ENCODE measurements at regions not wholly inside any gene's neighbourhood (a gene's known extent, or its start where the extent isn't known, plus 50 kb on each side); places are given as distances from the start of the nearest gene placed in this dataset.

GRCh38 chr5:82931110-82931509 is 146.1 kb downstream of the TMEM167A start:
- H3K27ac ChIP-seq: no peak overlapping the region
- TF ChIP-seq POLR2A (IDR thresholded peaks at IDR 0.05): no peak
- TF ChIP-seq EP300 (IDR thresholded peaks at IDR 0.05): no peak
- no peak for TF ChIP-seq CTCF (IDR thresholded peaks at IDR 0.05)
- no peaks in the 10 kb centered on the region for H3K9me3 ChIP-seq
- no peak for DNase-seq (ENCODE audit: low spot score in 2 of 2)
- H3K4me1 ChIP-seq: no peaks in the 10 kb centered on the region
- no peaks in the 10 kb centered on the region for H3K36me3 ChIP-seq
- 64 to 69% methylated on average over 3 of the region's 3 CpGs for WGBS, 2 donors
- H3K4me3 ChIP-seq: no peak overlapping the region
- H3K27me3 ChIP-seq: no peaks in the 10 kb centered on the region

GRCh38 chr5:82925061-82925411 is 152.2 kb downstream of the TMEM167A start:
- Histone ChIP-seq H3K36me3 (no peaks in the 10 kb centered on the region), H3K27me3 (no peaks in the 10 kb centered on the region), H3K9me3 (no peaks in the 10 kb centered on the region), H3K27ac (peak overlapping the region in 1 of 4 donors; percentile 53), H3K4me3 (no peak overlapping the region), H3K4me1 (peaks cover 0 to 16% (median 10%) of the 10 kb centered on the region in 4 donors)
- TF ChIP-seq CTCF (IDR thresholded peaks at IDR 0.05) (no peak), POLR2A (IDR thresholded peaks at IDR 0.05) (no peak), EP300 (IDR thresholded peaks at IDR 0.05) (no peak)
- whole genome bisulfite sequencing, 2 donors: 30 to 31% methylated on average over 3 of the region's 3 CpGs
- no peak for DNase-seq (ENCODE audit: low spot score in 2 of 2)

GRCh38 chr5:82924226-82925060 is 152.8 kb downstream of the TMEM167A start:
- H3K27me3 ChIP-seq: no peaks in the 10 kb centered on the region
- H3K4me1 ChIP-seq: peaks cover 0 to 16% (median 10%) of the 10 kb centered on the region in 4 donors
- no peak for TF ChIP-seq POLR2A (IDR thresholded peaks at IDR 0.05)
- no peak for TF ChIP-seq CTCF (IDR thresholded peaks at IDR 0.05)
- no peak for TF ChIP-seq EP300 (IDR thresholded peaks at IDR 0.05)
- no peak overlapping the region for H3K4me3 ChIP-seq
- H3K27ac ChIP-seq: peak overlapping the region in 1 of 4 donors; percentile 53
- no peaks in the 10 kb centered on the region for H3K9me3 ChIP-seq
- 18 to 23% methylated on average over 5 of the region's 5 CpGs for WGBS, 2 donors
- H3K36me3 ChIP-seq: no peaks in the 10 kb centered on the region
- no peak for DNase-seq (ENCODE audit: low spot score in 2 of 2)

- DNase-seq (ENCODE audit: low spot score in 2 of 2): no peak
- TF ChIP-seq POLR2A (IDR thresholded peaks at IDR 0.05) (no peak), EP300 (IDR thresholded peaks at IDR 0.05) (no peak), CTCF (IDR thresholded peaks at IDR 0.05) (no peak)
- H3K27ac ChIP-seq: no peak overlapping the region
- no peaks in the 10 kb centered on the region for H3K9me3 ChIP-seq
- WGBS, 2 donors: 76 to 77% methylated on average over 10 of the region's 10 CpGs
- no peaks in the 10 kb centered on the region for H3K36me3 ChIP-seq
- H3K4me3 ChIP-seq: no peak overlapping the region
- H3K27me3 ChIP-seq: no peaks in the 10 kb centered on the region
- H3K4me1 ChIP-seq: peaks cover 0 to 16% (median 10%) of the 10 kb centered on the region in 4 donors
Measured at GRCh38 chr5:82922086-82922734, 155.0 kb downstream of the TMEM167A start.

All from tibial nerve (tissue), 4 donors.